HG03159 (cell line): ENCODE measurements at regions not wholly inside any gene's neighbourhood (a gene's known extent, or its start where the extent isn't known, plus 50 kb on each side); places are given as distances from the start of the nearest gene placed in this dataset.

ENCODE experiments used
- ATAC-seq: cut with Tn5 transposase; IDR thresholded peaks from one replicate; pipeline ENCODE4 v1.9.1; 2021; ENCODE audit warnings: mild to moderate bottlenecking, moderate library complexity; ENCODE audit not compliant: unreplicated experiment

DNA sequence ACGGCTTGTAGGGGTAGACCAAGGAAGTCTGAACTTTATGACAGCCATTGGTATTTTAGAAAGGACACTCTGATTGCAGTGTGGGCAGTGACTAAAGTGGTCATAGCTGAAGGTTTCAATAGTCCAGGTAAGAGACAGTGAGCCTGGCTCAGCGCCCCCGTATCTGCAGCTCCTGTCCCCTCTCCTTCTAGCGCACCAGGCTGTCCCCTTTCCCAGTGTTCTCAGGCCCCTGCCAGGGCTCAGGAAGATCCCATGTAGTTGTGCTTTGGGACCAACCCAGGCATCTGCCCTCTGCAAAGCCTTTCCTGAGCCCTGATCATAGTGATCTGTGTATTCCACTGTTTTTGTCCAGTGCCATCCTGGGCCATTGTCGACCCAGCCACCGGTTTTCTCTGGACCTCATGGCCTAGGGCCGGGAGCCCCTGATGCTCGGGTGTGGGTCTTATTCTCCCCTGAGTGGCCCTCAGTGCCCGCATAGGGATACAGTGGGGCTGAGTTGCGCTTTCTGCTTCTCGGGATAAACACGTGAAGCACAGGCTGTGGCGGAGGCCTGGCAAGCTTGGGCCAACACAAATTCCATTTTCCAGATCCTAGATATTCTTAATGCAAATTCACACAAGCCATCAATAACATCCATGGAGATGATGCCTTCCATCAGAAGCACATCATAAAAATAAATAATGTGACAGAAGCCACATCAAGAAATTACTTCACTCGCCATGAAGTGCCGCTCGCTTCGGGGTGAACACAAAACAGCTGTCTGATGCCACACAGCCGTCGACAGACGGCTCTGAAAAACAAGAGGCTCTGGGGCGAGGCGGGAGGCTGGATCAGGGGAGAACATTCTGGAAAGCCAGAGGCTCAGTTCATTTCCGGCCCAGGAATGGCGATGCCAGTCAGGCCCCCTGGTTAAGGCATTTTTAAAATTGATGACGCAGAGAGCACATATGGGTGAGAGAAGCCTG is 805.0 kb downstream of the TBC1D22A start:
- no peak for ATAC-seq

- no peak for ATAC-seq
Observed at GRCh38 chr22:47566491-47566890, 804.0 kb downstream of the TBC1D22A start.

DNA sequence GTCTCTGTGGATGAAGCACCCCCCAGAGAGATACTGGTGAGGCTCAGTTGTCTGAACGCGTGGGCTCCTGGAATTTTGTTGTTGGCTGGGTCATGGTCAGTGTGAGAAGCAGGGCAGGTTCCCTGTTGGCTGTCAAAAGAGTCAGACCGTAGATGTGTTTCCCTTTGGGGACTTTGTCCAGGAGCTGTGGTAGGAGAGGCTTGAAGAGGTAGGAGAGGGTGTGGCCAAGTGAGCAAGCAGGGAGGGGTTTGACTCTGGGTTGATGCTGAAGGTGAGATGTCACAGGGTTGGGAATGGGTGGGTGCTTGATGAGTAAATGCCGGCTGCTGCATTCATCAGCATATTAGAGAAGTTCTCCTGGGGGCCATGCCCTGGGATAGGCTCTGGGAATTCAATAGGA is 803.2 kb downstream of the TBC1D22A start:
- no peak for ATAC-seq

DNA sequence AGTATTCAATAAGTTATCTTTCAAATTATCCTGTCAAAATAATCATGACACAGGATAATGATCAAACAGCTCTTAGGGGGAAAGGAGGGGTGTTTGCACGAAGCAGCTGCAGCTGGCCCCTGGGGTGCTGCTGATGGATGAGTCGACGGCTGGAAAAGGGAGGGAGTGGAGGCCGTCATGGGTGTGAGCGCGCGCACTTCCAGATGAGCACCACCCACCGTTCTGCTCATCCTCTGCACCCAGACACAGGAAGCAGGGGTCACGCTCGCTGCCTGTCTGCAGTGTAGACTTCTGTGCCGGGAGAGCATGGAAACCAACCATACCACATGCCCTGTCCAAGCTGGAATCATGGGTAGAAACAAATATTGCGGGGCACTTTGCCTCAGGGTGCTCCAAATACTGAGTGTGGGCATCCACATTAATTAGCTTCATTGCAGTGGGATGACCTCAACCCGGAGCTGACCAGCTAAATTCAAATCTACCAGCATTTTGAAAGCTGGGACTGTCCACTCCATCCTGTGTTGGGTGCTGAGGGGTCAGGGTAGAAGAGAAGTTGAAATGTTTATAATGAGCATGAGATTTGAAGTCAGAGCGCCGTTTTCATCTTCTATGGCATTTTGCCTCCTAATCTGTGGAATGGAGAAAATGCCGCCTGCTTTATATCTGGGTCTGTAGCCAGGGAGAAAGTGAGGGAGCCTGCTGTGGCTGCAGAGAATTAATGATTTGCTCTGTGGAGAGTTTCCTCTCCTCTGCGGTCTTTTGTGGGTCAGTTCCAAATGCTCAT is 802.4 kb downstream of the TBC1D22A start:
- ATAC-seq = no peak

- no peak for ATAC-seq
Observed at GRCh38 chr22:47564158-47564450, 801.7 kb downstream of the TBC1D22A start.

GRCh38 chr22:47563406-47564157 is 801.1 kb downstream of the TBC1D22A start:
- no peak for ATAC-seq

GRCh38 chr22:47561766-47562165 is 799.3 kb downstream of the TBC1D22A start:
- ATAC-seq = no peak

DNA sequence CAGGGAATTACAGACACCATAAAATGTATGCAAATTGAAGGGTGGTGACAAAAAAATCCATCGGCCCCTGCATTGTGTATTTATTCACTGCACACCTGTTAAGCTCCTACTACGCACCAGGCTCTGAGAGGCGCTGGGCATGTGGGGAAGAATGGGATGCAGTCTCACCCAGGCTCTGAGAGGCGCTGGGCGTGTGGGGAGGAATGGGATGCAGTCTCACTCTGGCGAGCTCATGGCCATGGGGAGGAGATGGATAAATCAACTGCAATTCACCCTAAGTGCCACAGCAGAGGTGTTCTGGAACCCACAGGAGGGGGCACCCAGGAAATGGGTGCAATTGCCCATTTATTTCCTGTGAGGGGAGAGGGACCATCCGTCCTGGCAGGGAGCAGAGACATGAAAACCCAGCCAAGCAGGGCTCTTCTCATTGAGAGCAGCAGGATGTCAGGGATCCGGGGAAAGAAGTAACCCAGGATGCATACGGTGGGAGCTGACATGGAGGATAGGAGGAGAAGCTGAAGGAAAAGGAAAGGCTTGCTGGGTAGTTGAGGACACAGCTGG is 798.7 kb downstream of the TBC1D22A start:
- no peak for ATAC-seq

GRCh38 chr22:47558828-47559700 is 796.6 kb downstream of the TBC1D22A start:
- ATAC-seq = no peak

- ATAC-seq = no peak
Observed at GRCh38 chr22:47556473-47556872, 794.0 kb downstream of the TBC1D22A start.

- no peak for ATAC-seq
Observed at GRCh38 chr22:47553436-47553835, 791.0 kb downstream of the TBC1D22A start.

GRCh38 chr22:47552541-47553205 is 790.2 kb downstream of the TBC1D22A start:
- no peak for ATAC-seq

DNA sequence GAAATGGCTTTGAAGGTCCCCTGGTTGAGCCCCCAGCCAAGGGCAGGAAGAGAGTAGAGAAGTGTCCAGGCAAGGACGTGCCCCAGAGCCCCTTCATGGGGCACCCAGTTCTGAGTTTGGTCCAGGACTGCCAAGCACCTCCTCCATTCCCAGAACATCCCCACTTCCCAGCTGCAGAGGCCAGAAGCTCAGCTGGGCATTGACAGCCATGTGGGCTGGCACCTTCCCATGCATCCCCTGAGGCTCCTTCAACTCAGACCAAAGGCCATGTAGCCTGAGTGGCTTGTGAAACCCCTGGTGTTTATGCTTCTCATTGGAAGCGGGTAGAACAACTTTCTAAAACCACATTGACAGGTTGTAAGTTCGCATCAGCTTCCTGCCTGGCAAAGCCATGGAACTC is 789.6 kb downstream of the TBC1D22A start:
- ATAC-seq = no peak

- ATAC-seq = no peak
Observed at GRCh38 chr22:47551431-47551775, 789.0 kb downstream of the TBC1D22A start.

DNA sequence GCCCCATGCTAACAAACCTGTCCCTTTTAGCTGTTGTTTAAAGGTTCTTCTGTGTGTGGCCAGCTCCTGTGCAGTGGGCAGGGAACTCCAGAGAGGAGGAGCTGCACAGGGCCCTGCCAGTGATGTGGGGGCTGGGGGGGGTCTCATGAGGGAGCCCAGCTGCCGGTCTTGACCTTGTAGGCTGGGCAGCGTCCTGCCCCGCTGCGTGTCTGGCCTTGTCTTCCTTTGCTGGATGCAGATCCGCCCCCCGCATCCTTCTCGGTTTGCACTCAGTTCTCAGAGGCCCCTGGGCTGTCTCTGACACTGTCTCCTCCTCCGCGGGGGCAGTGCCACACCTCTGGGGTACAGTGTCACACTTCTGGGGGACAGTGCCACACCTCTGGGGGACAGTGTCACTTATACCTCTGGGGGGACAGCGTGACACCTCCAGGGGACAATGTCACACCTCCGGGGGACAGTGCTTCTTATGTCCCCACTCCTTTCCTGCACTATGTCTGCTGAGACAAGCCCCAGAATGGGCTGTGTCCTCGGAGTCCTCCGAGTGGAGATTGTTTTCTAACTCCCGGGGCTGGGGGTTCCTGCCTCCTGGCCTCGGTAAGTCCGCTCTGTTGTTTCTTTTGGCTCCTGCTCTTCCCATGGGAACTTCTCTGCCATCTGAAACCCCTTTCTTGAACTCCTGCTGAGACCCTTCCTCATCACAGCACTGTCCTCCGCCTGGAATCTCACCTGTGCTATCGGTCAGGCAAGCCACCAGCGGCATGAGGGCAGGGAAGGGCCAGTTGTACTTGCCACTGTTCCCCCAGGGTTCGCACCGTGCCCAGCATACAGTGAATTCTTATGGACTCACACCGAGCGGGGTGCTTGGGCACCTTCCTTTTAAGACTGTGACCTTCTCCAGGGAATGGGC is 788.3 kb downstream of the TBC1D22A start:
- ATAC-seq = no peak

- no peak for ATAC-seq
Observed at GRCh38 chr22:47549741-47550340, 787.4 kb downstream of the TBC1D22A start.

GRCh38 chr22:47548953-47549740 is 786.7 kb downstream of the TBC1D22A start:
- ATAC-seq = no peak
